ENCODE measurements at regions not wholly inside any gene's neighbourhood (a gene's known extent, or its start where the extent isn't known, plus 50 kb on each side); places are given as distances from the start of the nearest gene placed in this dataset.
"Not testable (repeated sequence)": the region's sequence is repeated elsewhere in the genome, so short reads cannot be mapped to it uniquely, and the experiment has no call there.

DNA sequence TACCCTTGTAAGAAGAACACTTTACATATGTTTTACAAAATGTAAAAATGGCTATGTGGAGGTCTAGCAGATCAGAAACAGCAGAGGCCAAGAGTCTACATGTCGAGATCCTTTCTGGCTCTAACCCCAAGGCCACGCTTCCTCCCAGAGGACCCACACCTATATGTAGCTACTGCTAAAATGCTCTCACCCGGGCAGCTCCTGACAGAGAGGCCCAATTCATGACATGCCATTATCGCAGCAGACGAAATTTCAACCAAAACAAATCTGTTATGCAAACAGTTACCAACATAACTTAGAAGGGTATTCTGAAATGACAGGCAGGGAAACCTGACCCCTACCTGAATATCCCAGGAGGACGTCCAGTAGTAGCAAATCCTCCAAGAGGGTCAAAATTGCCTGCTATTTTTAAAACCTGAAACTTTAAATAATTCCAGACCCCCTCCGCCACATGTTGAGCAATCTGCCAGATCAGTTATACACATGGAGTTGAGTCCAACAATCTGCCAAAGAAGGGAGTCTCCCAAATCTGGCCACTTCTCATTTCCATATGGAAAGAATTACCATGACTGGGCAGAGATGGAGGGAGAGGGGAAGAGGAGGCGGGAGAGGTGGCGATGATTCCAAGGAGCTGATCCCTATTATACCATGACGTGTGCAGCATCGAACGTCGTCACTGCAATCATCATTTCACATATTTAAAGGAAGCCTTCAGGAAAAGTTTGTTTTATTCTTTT is 192.9 kb upstream of the TBL1X start:
- DNase-seq = no peak

DNA sequence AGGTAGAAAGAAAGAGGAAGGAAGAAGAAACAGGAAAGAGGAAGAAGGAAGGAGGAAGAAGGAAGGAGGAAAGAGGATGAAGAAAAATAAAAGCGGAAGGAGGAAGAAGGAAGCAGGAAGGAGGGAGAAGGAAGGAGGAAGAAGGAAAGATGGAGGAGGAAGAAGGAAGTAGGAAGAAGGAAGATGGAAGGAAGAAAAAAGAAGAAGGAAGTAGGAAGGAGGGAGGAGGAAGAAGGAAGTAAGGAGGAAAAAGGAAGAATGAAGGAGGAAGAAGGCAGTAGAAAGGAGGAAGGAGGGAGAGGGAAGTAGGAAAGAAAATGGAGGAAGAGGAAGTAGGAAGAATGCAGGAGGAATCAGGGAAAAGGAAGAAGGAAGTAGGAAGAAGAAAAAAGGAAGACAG is 191.1 kb upstream of the TBL1X start:
- DNase-seq = no peak

DNA sequence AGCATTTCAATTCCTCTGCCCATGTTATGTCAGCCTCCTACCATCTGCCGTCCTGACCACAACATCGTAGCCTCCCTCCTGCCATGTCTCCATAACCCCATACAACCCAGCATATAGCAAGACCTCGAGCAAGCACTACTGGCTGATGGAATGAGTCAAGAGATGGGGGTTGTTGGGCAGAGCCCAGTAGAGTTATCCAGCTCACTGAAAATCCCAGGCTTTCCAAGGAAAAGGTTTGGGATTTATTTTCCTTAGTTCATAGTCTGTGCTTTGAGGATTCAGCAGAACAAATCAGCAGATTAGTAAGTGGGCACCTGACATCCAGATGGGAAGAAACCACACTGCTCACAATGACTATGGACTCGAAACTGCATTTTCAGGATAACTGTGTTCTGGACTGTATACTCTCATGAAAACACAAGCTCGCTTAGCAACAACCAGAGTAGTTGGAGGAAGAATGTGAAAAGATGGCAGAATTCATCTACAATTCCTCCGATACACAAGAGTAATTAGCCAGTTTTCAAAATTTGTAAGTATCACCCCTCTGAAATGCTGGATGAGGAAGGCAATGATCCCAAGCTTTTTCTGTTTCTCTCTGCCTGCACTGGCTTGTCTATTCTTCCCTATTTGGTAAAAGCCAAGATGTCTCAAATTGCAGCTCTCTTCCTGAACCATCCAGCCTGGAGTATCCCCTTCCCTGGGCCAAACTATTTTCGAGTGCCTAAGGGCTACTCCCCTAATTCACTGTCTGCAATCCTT is 186.2 kb upstream of the TBL1X start:
- DNase-seq = no peak

DNA sequence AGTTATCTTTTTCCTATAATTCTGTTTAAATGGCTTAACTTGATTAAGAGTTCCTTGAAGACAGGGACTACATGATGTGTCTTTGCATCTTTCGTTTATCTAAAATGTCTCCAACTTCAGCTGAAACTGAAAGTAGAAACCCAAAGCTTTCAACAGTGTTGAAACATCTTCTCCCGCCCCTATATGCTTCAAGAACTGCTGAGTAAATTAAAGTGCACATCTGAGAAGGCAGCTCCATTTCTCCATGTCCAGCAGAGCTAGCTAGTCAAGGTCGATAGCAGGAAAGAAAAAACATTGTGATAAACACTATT is 185.7 kb upstream of the TBL1X start:
- DNase-seq = no peak

- DNase-seq = no peak
Observed at GRCh38 chrX:9280831-9281230, 184.0 kb upstream of the TBL1X start.

GRCh38 chrX:9282325-9282724 is 182.5 kb upstream of the TBL1X start:
- DNase-seq = no peak

- DNase-seq = no peak
Observed at GRCh38 chrX:9285342-9285771, 179.5 kb upstream of the TBL1X start.

DNA sequence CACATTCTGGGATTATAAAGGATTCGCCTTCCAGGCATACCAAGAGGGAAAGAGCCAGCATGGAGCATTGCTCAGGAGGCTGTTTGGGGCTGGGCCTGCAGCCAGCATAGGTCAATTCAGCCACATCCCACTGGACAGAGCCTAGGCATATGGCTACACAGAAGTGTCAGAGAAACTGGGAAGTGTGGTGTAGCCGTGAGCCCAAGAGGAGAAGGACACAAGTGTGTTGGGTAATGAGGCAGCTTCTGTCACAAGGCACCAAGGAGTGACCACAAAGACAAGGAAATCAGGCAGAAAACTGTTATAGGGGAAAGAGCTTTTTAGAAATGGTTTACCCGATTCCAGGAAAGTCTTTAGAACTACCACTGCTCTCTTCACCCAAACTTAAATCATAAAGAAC is 178.6 kb upstream of the TBL1X start:
- DNase-seq = no peak

DNA sequence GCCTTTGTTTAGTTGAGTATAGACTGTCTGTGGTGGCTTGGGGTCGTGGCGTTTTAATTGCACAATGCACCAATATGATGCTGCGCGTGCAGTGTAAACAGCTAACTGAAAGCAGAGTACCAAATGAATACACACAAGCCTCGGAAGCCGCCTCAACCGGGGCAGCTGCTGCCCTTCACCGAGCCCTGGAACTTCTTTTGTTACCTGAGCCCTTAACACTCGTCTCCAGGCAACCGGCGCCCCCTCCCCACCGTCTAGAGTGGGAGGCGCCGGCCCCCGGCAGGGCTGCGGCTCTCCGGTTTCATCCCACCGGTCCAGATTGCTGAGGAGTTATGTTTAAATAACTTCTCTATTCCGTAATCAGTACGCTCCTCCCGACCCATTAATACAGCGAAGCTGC is 173.2 kb upstream of the TBL1X start:
- peak; percentile 25 for DNase-seq

- peak; percentile 53 for DNase-seq
Observed at GRCh38 chrX:9293051-9293496, 171.8 kb upstream of the TBL1X start.

DNA sequence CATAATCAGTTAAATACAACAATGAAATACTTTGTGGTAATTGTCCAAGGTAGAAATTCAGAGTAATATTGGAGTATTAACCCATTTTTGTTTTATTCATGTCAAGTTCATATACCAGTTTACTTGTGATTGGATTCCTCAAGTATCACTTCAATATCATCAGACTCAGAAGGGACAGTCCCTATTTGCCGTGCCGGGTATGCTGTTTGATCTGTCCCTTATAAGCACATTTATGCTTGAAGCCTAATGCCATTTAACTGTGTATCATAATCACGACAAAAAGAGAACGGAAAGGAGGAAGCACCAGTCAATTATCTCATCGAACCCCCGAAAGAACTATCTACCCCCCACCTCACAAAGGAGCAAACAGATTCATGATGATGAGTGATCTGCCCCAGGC is 171.0 kb upstream of the TBL1X start:
- DNase-seq = no peak

- no peak for DNase-seq
Observed at GRCh38 chrX:9295551-9295950, 169.3 kb upstream of the TBL1X start.

DNA sequence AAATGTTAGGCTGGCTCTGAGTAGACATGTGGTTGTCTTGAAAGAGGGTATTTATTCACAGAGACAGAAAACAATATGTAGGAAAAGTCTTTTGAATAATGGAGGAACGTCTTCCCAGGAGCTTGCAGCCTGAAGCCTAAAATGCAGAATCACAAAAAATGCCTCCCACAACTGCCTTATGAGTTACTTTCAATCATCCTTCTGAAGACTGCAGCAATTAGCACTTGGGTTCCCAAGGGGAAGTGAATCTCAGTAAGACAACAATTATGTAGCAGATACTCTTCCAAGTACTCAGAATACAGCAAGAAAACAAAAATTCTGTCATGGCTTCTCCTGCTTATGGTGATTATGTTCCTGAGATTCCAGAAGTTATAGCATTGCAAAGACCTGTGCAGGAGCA is 166.6 kb upstream of the TBL1X start:
- DNase-seq = no peak

DNA sequence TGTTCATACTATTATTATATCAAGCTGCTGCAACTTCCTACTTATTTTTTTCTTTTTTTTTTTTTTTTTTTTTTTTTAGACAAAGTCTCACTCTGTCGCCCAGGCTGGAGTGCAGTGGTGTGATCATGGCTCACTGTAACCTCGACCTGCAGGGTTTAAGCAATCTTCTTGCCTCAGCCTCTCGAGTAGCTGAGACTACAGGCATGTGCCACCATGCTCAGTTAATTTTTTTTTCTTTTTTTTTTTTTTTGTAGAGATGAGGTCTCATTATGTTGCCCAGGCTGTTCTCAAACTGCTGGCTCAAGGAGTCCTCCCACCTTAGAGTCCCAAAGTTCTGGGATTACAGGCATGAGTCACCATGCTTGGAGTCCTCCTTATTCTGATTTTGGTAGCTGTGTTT is 165.2 kb upstream of the TBL1X start:
- DNase-seq = not testable (repeated sequence)

GRCh38 chrX:9301836-9302235 is 163.0 kb upstream of the TBL1X start:
- no peak for DNase-seq

GRCh38 chrX:9302381-9302780 is 162.5 kb upstream of the TBL1X start:
- no peak for DNase-seq

DNA sequence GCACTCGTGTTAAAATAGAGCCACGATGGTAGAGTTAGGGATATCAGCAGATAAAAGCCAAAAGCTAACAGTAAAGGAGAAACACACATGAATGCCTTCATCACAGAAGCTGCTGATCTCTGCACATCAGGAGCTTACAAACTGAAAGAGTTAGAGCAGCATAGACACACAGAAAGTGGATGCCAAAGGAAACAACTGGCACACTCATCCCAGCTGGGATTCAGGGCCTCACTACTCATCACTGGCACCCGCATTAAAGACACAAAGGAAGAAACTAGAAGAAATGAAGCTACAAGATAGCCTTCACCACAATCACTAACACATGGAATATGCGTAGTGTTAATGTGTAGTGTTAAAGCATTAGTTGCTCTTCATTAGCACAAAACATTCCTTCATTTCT is 156.4 kb upstream of the TBL1X start:
- DNase-seq = no peak

GRCh38 chrX:9310616-9311015 is 154.2 kb upstream of the TBL1X start:
- DNase-seq = no peak

DNA sequence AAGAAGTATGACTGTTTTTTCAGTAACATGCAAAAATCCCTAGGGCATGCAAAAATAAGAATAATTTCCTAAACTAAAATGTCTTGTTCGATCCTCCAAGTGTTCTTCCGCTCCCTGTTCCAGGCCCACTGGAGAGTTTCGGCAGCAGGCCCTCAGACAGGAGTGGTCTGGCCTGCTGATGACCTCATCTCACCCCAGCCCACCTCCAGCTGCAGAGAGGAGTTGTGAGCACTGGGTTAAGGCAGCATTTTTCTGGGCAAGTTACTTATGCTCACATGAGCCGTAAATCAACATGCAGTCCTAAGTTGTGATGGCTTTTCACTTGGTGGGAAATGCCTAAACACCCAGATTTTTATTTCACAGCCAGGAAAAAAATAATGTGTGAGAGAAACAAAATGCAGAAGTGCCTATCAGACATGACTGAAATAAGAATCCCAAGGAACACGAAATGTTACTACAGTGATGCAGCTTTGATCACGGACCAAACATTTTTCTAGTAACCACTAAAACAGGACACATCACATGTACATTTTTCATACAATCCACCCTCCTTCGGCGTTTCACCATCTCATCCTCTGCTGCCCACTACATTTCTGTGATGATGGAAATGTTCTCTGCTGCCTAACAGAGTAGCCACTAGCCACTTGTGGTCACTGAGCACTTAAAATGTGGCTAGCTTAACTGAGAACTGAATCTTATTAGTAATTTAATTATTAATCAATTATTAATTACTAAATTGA is 153.3 kb upstream of the TBL1X start:
- DNase-seq = no peak

- peak; percentile 68 for DNase-seq
Observed at GRCh38 chrX:9312922-9313867, 151.7 kb upstream of the TBL1X start.

GRCh38 chrX:9315086-9315485 is 149.8 kb upstream of the TBL1X start:
- DNase-seq = no peak

DNA sequence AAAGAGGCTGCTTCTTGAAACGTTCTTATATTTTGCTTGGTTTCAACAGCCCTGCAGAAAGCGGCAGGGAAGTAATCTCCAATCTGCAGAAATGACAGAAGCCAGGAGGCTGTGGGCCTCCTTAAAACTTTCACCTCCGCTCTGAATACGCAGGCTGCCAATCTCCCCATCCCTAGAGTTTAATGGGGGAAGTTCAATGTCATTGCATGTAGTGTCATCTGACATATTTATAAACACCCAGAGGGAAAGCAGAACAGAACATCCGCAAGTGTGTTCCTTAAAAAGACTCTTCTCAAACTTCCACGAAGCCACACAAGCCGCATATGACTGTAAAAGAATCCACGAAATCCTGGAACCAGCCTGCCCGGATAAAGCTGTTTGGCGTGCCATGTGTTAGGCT is 148.8 kb upstream of the TBL1X start:
- no peak for DNase-seq

- no peak for DNase-seq
Observed at GRCh38 chrX:9317176-9317575, 147.7 kb upstream of the TBL1X start.

Data from NCI-H82 (cell line).